Activated naive CD8-positive, alpha-beta T cell treated with anti-CD3 and anti-CD28 coated beads, Interleukin-2, amount 50 U/mL, for 24 hours (primary cell): ENCODE measurements at regions not wholly inside any gene's neighbourhood (a gene's known extent, or its start where the extent isn't known, plus 50 kb on each side); places are given as distances from the start of the nearest gene placed in this dataset.

Experiments
- ATAC-seq: fragments of 150-1000 bp; cut with Tn5 transposase; one replicate; pipeline ENCODE4 v1.10.0; 2021
- DNase-seq: peaks from one replicate; pipeline ENCODE4 v3.0.0; 2021
- H3K27ac Mint-ChIP-seq: one replicate; pipeline ENCODE4 v1.8.0; 2021; ENCODE audit warnings: mild to moderate bottlenecking, mixed read lengths
- H3K27me3 Mint-ChIP-seq: one replicate; pipeline ENCODE4 v1.8.0; 2021; ENCODE audit warnings: mixed read lengths
- H3K36me3 Mint-ChIP-seq: one replicate; pipeline ENCODE4 v1.8.0; 2021; ENCODE audit warnings: low read depth, mixed read lengths
- H3K4me1 Mint-ChIP-seq: one replicate; pipeline ENCODE4 v1.8.0; 2021; ENCODE audit warnings: mixed read lengths
- H3K4me3 Mint-ChIP-seq: one replicate; pipeline ENCODE4 v1.8.0; 2021; ENCODE audit warnings: mild to moderate bottlenecking, moderate library complexity, mixed read lengths
- H3K9me3 Mint-ChIP-seq: one replicate; pipeline ENCODE4 v1.8.0; 2021; ENCODE audit warnings: mixed read lengths

DNA sequence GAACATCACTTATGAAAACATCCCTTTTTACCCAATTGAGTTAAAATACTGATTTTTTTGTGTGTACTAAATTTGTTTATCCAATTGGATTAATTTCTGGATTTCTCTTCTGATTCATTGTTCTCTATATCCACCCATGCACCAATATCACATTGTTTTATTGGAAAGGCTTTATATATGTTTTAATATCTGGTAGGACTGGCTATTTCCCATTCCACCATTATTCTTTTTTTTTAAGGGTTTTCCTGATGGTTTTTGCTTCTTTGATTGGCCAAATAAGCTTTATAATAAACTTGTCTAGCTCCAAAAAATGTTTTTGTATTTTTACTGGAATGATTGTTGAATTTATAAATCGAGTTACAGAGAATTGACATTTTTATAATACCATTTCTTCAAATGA lies 59.4 kb upstream of the DOK5 start:
- Mint-ChIP-seq H3K9me3 (no peaks in the 10 kb centered on the region), H3K4me1 (no peaks in the 10 kb centered on the region), H3K27ac (no peak overlapping the region), H3K4me3 (no peak overlapping the region), H3K27me3 (peaks cover 15% of the 10 kb centered on the region), H3K36me3 (no peaks in the 10 kb centered on the region)
- ATAC-seq, result no peak
- no peak for DNase-seq

DNA sequence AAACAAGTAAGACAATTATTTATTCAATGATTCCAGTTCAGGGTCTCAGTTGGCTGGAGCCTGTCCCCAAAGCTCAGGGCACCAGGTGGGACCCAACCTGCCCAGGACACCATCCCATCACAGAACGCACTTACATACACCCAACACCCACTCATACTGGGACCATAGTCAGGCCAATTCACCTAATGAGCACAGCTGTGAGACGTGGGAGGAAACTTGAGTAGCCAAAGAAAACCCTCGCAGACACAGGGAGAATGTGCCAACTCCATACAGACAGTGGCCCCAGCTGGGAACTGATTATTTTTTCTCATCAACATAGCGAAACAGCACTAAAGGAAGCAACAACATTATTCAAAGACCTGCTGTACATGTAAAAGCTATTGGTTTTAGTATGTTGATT lies 58.6 kb upstream of the DOK5 start:
- ATAC-seq (no peak), DNase-seq (no peak)
- Mint-ChIP-seq H3K36me3 (no peaks in the 10 kb centered on the region), H3K27ac (no peak overlapping the region), H3K4me1 (no peaks in the 10 kb centered on the region), H3K4me3 (no peak overlapping the region), H3K9me3 (no peaks in the 10 kb centered on the region), H3K27me3 (peaks cover 15% of the 10 kb centered on the region)

DNA sequence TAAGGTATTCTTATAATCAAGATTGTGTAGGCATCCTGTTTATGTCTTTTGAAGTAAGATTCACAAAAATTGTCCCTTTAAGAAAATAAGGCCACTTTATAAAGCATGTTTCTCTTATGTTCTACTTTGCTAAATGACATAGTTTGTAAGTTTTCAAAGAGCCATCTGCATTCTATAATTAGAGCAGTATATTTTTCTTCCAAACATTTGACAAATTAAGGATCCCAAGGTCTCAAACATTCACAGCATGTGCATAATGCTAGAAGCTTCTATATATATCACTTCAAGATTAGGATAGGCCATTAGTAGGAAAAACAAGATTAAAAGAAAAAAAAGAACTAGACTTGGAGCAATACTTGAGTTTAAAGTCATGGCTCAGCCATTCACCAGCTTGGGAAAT lies 55.9 kb upstream of the DOK5 start:
- Mint-ChIP-seq H3K27me3 (peaks cover 9% of the 10 kb centered on the region), H3K36me3 (no peaks in the 10 kb centered on the region), H3K4me3 (no peak overlapping the region), H3K27ac (no peak overlapping the region), H3K4me1 (no peaks in the 10 kb centered on the region), H3K9me3 (peaks cover 8% of the 10 kb centered on the region)
- DNase-seq (no peak), ATAC-seq (no peak)
